GM12878 (cell line): ENCODE measurements at regions not wholly inside any gene's neighbourhood (a gene's known extent, or its start where the extent isn't known, plus 50 kb on each side); places are given as distances from the start of the nearest gene placed in this dataset.

Experiments used
- ATAC-seq: fragments of 200-7000 bp; cut with Tn5 transposase; 3 replicates; pipeline ENCODE4 v1.9.1; 2020; ENCODE audit warnings: mild to moderate bottlenecking, moderate library complexity
- BruUV-seq: library from RNA; stranded (reverse); fragments of 400-500 nt; replicated peaks from 2 replicates; lab custom pipeline; 2021; lab: Mats Ljungman, UMichigan
- CTCF ChIA-PET: fragments of 300-600 bp; sonication (Branson Sonifier 250); formaldehyde crosslinking; extraction: SDS; loops from one replicate; lab custom pipeline; 2021; ENCODE audit warnings: inconsistent platforms; lab: Yijun Ruan, JAX
- POLR2A ChIA-PET: fragments of 350-600 bp; formaldehyde crosslinking; extraction: SDS; loops from one replicate; lab custom pipeline; 2021; ENCODE audit warnings: inconsistent platforms; lab: Charles Lee
- RAD21 ChIA-PET: fragments of 300-600 bp; sonication (Branson Sonifier 250); formaldehyde crosslinking; loops from one replicate; lab custom pipeline; 2023; ENCODE audit warnings: antibody characterized with exemption; ENCODE audit not compliant: unreplicated experiment; lab: Charles Lee
- SMC1A ChIA-PET: fragments of 300-600 bp; sonication (Branson Sonifier 250); formaldehyde crosslinking; loops from one replicate; lab custom pipeline; 2023; ENCODE audit not compliant: unreplicated experiment, uncharacterized antibody; lab: Charles Lee
- DNase-seq: peaks from one replicate; pipeline ENCODE4 v3.0.0-alpha.2; 2011; ENCODE audit warnings: low read depth, low spot score
- FAIRE-seq: peaks from 3 replicates; lab custom pipeline; 2011; peaks lifted over from hg19 to GRCh38; lab: Jason Lieb, UNC
- H2AFZ ChIP-seq: 2 replicates; pipeline ENCODE4 v1.6.0; 2011; ENCODE audit warnings: low read depth, low read length, control low read depth; ENCODE audit not compliant: control insufficient read depth
- H3K27ac ChIP-seq: 2 replicates; pipeline ENCODE4 v1.5.1; 2011; ENCODE audit warnings: control low read depth; ENCODE audit not compliant: control insufficient read depth, insufficient read depth
- H3K27me3 ChIP-seq, 2 experiments: replicated peaks in 1 of 2; 2 replicates each; pipeline versions ENCODE4 v1.6.0 to v1.6.1; 2011; ENCODE audit warnings: low read length in 1 of 2; ENCODE audit not compliant: control insufficient read depth in 2 of 2, insufficient read depth in 2 of 2
- H3K36me3 ChIP-seq, 2 experiments: 2 replicates each; pipeline ENCODE4 v1.5.1; 2011; ENCODE audit warnings: low read length in 1 of 2; ENCODE audit not compliant: control insufficient read depth in 2 of 2, insufficient read depth in 2 of 2
- H3K4me1 ChIP-seq: 2 replicates; pipeline ENCODE4 v1.6.1; 2011; ENCODE audit warnings: mild to moderate bottlenecking, low read length, moderate library complexity, mixed read lengths; ENCODE audit not compliant: control insufficient read depth, insufficient read depth
- H3K4me2 ChIP-seq: 2 replicates; pipeline ENCODE4 v1.6.0; 2011; ENCODE audit warnings: control low read depth; ENCODE audit not compliant: control insufficient read depth, insufficient read depth
- H3K4me3 ChIP-seq: fragments of 200-600 bp; sonication (generic); 2 replicates; pipeline ENCODE4 v1.5.1; 2016
- H3K79me2 ChIP-seq: 2 replicates; pipeline ENCODE4 v1.6.0; 2011; ENCODE audit warnings: low read length; ENCODE audit not compliant: control insufficient read depth, insufficient read depth
- H3K9ac ChIP-seq: 2 replicates; pipeline ENCODE4 v1.8.0; 2011; ENCODE audit warnings: low read length, control low read depth, mixed read lengths; ENCODE audit not compliant: control insufficient read depth, insufficient read depth
- H3K9me3 ChIP-seq: replicated peaks from 3 replicates; pipeline ENCODE4 v1.5.1; 2011; ENCODE audit warnings: mild to moderate bottlenecking, low read length; ENCODE audit not compliant: control insufficient read depth, insufficient read depth
- H4K20me1 ChIP-seq: 2 replicates; pipeline ENCODE4 v1.6.0; 2011; ENCODE audit not compliant: control insufficient read depth, insufficient read depth
- CBX5 ChIP-seq: sonication (generic); IDR thresholded peaks from 2 replicates; pipeline ENCODE4 v1.6.1; 2016; ENCODE audit warnings: low read depth, moderate library complexity, mild to moderate bottlenecking, inconsistent platforms
- CREM ChIP-seq: IDR thresholded peaks from 2 replicates; pipeline ENCODE4 v1.6.1; 2014; ENCODE audit warnings: antibody characterized with exemption, low read depth
- DPF2 ChIP-seq: fragments of 450-650 bp; IDR thresholded peaks from 2 replicates; pipeline ENCODE4 v1.6.1; 2017; ENCODE audit warnings: mild to moderate bottlenecking
- HCFC1 ChIP-seq: fragments of 150-350 bp; IDR thresholded peaks from 2 replicates; pipeline ENCODE4 v1.6.1; 2014; ENCODE audit warnings: low read length
- RELB ChIP-seq: fragments of 450-650 bp; IDR thresholded peaks from 2 replicates; pipeline ENCODE4 v1.6.1; 2017; ENCODE audit warnings: low read depth, mild to moderate bottlenecking, moderate library complexity
- SUZ12 ChIP-seq: fragments of 200-600 bp; sonication (generic); IDR thresholded peaks from one replicate; pipeline ENCODE4 v1.6.1; 2018; ENCODE audit warnings: antibody characterized with exemption, mild to moderate bottlenecking; ENCODE audit not compliant: unreplicated experiment
- TCF3 ChIP-seq: IDR thresholded peaks from 2 replicates; pipeline ENCODE4 v1.6.1; 2012; ENCODE audit warnings: low read depth, mild to moderate bottlenecking, low read length, borderline replicate concordance; ENCODE audit not compliant: insufficient read depth
- WGBS: methylation state at CpG from one replicate; pipeline ENCODE4 v1.1.6; 2016; ENCODE audit warnings: low lambda C conversion rate; ENCODE audit not compliant: insufficient replicate concordance, insufficient coverage; ENCODE audit errors: missing lambda C conversion rate; 5-methylcytosine and 5-hydroxymethylcytosine counted together
- in situ Hi-C: fragments of 300-500 bp; cut with MboI; formaldehyde crosslinking; loops from 9 replicates; pipeline ENCODE4 v1.14.3; 2018; ENCODE audit warnings: mixed read lengths
- intact Hi-C: fragments of 100-400 bp; cut with micrococcal nuclease; formaldehyde crosslinking; loops from one replicate; pipeline ENCODE4 v1.14.2; 2022; ENCODE audit not compliant: unreplicated experiment

- no peak for TF ChIP-seq CBX5
- TF ChIP-seq RELB, result no peak
- TF ChIP-seq HCFC1, result no peak
- TF ChIP-seq CREM, result no peak
- no peak for TF ChIP-seq DPF2
- TF ChIP-seq TCF3, result no peak
- no peak for TF ChIP-seq SUZ12
- Histone ChIP-seq H3K27me3 (0 out of 4 replicates have a peak, but pooled peaks cover 0 to 1% of the 10 kb centered on the region in 2 experiments), H3K27ac (no peak overlapping the region), H3K4me2 (no peak overlapping the region), H3K9ac (no peak overlapping the region), H4K20me1 (no peaks in the 10 kb centered on the region; the same call in 1 of the 2 replicates), H3K36me3 (no peaks in the 10 kb centered on the region), H3K4me1 (no peaks in the 10 kb centered on the region), H3K4me3 (no peak overlapping the region), H3K79me2 (no peaks in the 10 kb centered on the region), H2AFZ (no peak overlapping the region), H3K9me3 (no peaks in the 10 kb centered on the region)
- ChIA-PET POLR2A (no interaction called here), RAD21 (no interaction called here), SMC1A (no interaction called here), CTCF (no interaction called here)
- no TSS peak for BruUV-seq
- ATAC-seq (no peak), FAIRE-seq (no peak), DNase-seq (no peak)
- intact Hi-C loops, result no loop called here
- WGBS, result 82% methylated on average over 2 of the region's 2 CpGs
- in situ Hi-C loops, result no loop called here
Observed at GRCh38 chr11:109023036-109023435, 358.2 kb downstream of the DDX10 start.
